B cell (primary cell): ENCODE measurements at regions not wholly inside any gene's neighbourhood (a gene's known extent, or its start where the extent isn't known, plus 50 kb on each side); places are given as distances from the start of the nearest gene placed in this dataset.

Experiments
- CTCF ChIP-seq: fragments of 200-600 bp; IDR thresholded peaks from one replicate; pipeline ENCODE4 v1.8.0; 2022; ENCODE audit warnings: antibody characterized with exemption, mild to moderate bottlenecking
- EZH2 ChIP-seq: IDR thresholded peaks from 2 replicates; pipeline ENCODE4 v1.6.1; 2012; ENCODE audit warnings: borderline replicate concordance, low read depth, mild to moderate bottlenecking, moderate library complexity, low read length; ENCODE audit not compliant: insufficient read depth, poor library complexity, severe bottlenecking

- TF ChIP-seq EZH2 (no peak), CTCF (no peak)
Measured at GRCh38 chr1:186564582-186564981, 103.7 kb upstream of the PDC start.
